AG09309 (cell line): ENCODE measurements at regions not wholly inside any gene's neighbourhood (a gene's known extent, or its start where the extent isn't known, plus 50 kb on each side); places are given as distances from the start of the nearest gene placed in this dataset.
"Not testable (repeated sequence)": the region's sequence is repeated elsewhere in the genome, so short reads cannot be mapped to it uniquely, and the experiment has no call there.

Source experiments
- DNase-seq: peaks from one replicate; pipeline ENCODE4 v3.0.0-alpha.2; 2010; ENCODE audit warnings: low read depth
- H3K4me3 ChIP-seq: 2 replicates; pipeline ENCODE4 v1.5.1; 2011; ENCODE audit warnings: mild to moderate bottlenecking, low read depth, low read length, moderate library complexity; ENCODE audit not compliant: control insufficient read depth
- CTCF ChIP-seq: IDR thresholded peaks from 2 replicates; pipeline ENCODE4 v1.5.1; 2011; ENCODE audit warnings: mild to moderate bottlenecking, low read depth, low read length, inconsistent platforms; ENCODE audit not compliant: insufficient read depth, control insufficient read depth; ENCODE audit errors: missing control alignments

GRCh38 chr21:16211339-16212303 is 481.8 kb downstream of the USP25 start:
- no peak overlapping the region for H3K4me3 ChIP-seq
- no peak for TF ChIP-seq CTCF
- DNase-seq: no peak

GRCh38 chr21:16213518-16213917 is 483.7 kb downstream of the USP25 start:
- DNase-seq: no peak
- TF ChIP-seq CTCF: no peak
- H3K4me3 ChIP-seq: no peak overlapping the region

- DNase-seq: no peak
- no peak overlapping the region for H3K4me3 ChIP-seq
- no peak for TF ChIP-seq CTCF
Observed at GRCh38 chr21:16215193-16215592, 485.4 kb downstream of the USP25 start.

- no peak for TF ChIP-seq CTCF
- H3K4me3 ChIP-seq: no peak overlapping the region
- no peak for DNase-seq
Observed at GRCh38 chr21:16215663-16216183, 485.9 kb downstream of the USP25 start.

- TF ChIP-seq CTCF: no peak
- no peak for DNase-seq
- no peak overlapping the region for H3K4me3 ChIP-seq
Observed at GRCh38 chr21:16216288-16216962, 486.6 kb downstream of the USP25 start.

GRCh38 chr21:16218682-16219343 is 489.0 kb downstream of the USP25 start:
- H3K4me3 ChIP-seq: no peak overlapping the region
- TF ChIP-seq CTCF: no peak
- no peak for DNase-seq

- not testable (repeated sequence) for DNase-seq, H3K4me3 ChIP-seq
Observed at GRCh38 chr21:16224756-16225155, 495.0 kb downstream of the USP25 start.
